HG03108 (cell line): ENCODE measurements at regions not wholly inside any gene's neighbourhood (a gene's known extent, or its start where the extent isn't known, plus 50 kb on each side); places are given as distances from the start of the nearest gene placed in this dataset.

Experiments used
- ATAC-seq: cut with Tn5 transposase; IDR thresholded peaks from one replicate; pipeline ENCODE4 v1.9.1; 2021; ENCODE audit warnings: moderate library complexity; ENCODE audit not compliant: unreplicated experiment

GRCh38 chr17:71905376-71906031, 215.3 kb upstream of the SOX9 start:
- no peak for ATAC-seq

- no peak for ATAC-seq
Observed at GRCh38 chr17:71909155-71909554, 211.7 kb upstream of the SOX9 start.

- ATAC-seq, result no peak
Observed at GRCh38 chr17:71910002-71910401, 210.8 kb upstream of the SOX9 start.

- no peak for ATAC-seq
Observed at GRCh38 chr17:71914042-71914441, 206.8 kb upstream of the SOX9 start.

- ATAC-seq, result no peak
Observed at GRCh38 chr17:71914812-71915211, 206.0 kb upstream of the SOX9 start.

- ATAC-seq, result no peak
Observed at GRCh38 chr17:71917715-71918114, 203.1 kb upstream of the SOX9 start.

- ATAC-seq, result no peak
Observed at GRCh38 chr17:71919186-71919585, 201.6 kb upstream of the SOX9 start.

GRCh38 chr17:71919896-71920295, 200.9 kb upstream of the SOX9 start:
- ATAC-seq, result no peak

GRCh38 chr17:71921796-71922195, 199.0 kb upstream of the SOX9 start:
- no peak for ATAC-seq

GRCh38 chr17:71922439-71922838, 198.4 kb upstream of the SOX9 start:
- ATAC-seq, result no peak

GRCh38 chr17:71926746-71927398, 193.9 kb upstream of the SOX9 start:
- ATAC-seq, result no peak

GRCh38 chr17:71933306-71933705, 187.5 kb upstream of the SOX9 start:
- ATAC-seq, result no peak

GRCh38 chr17:71934520-71934919, 186.3 kb upstream of the SOX9 start:
- ATAC-seq, result no peak

- ATAC-seq, result no peak
Observed at GRCh38 chr17:71935341-71935740, 185.5 kb upstream of the SOX9 start.

- ATAC-seq, result no peak
Observed at GRCh38 chr17:71936977-71937376, 183.8 kb upstream of the SOX9 start.

GRCh38 chr17:71937914-71938313, 182.9 kb upstream of the SOX9 start:
- ATAC-seq, result no peak

- no peak for ATAC-seq
Observed at GRCh38 chr17:71938340-71939010, 182.3 kb upstream of the SOX9 start.

GRCh38 chr17:71941920-71942319, 178.9 kb upstream of the SOX9 start:
- ATAC-seq, result no peak

- ATAC-seq, result no peak
Observed at GRCh38 chr17:71942626-71943025, 178.2 kb upstream of the SOX9 start.

GRCh38 chr17:71948703-71949422, 172.0 kb upstream of the SOX9 start:
- ATAC-seq, result no peak

GRCh38 chr17:71959154-71959553, 161.7 kb upstream of the SOX9 start:
- no peak for ATAC-seq

GRCh38 chr17:71963351-71963750, 157.5 kb upstream of the SOX9 start:
- no peak for ATAC-seq
